Pons (tissue), 1 donor: ENCODE measurements at regions not wholly inside any gene's neighbourhood (a gene's known extent, or its start where the extent isn't known, plus 50 kb on each side); places are given as distances from the start of the nearest gene placed in this dataset.

Source experiments
- DNase-seq: peaks from one replicate; pipeline ENCODE4 v3.0.0-alpha.2; 2016; ENCODE audit warnings: low spot score

DNA sequence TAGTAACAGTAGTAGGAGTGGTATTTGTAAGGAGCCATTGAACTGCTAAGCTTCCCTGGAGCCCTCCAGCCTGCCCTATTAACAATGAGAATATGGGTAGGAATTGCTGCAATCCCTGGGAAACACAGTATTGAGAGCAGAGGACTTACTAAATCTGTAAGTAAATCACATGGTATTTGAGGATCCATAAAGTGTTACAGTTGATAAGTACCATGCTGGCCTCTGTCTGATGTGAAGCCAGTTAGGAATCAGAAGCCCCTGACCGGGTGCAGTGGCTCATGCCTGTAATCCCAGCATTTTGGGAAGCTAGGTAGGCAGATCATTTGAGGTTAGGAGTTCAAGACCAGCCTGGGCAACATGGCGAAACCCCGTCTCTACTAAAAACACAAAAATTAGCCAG lies 224.6 kb downstream of the C1D start:
- DNase-seq = no peak

DNA sequence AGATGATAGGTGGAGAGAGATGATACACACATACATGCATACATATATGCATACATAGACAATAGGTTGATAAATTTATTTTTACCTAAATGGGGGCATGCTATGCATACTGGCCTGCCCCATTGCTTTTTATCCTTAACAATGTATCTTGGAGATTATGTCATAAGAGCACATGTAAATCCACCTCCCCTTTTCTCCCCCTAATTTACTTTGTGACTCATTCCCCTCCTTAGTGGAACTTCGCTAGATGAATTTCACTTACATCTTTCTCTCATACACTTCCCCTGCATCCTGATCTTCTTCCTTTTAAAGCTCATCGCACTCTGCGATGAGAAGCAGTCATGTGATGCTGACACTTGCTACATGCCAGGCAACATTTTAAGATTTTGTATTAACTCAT lies 223.6 kb downstream of the C1D start:
- DNase-seq = no peak

DNA sequence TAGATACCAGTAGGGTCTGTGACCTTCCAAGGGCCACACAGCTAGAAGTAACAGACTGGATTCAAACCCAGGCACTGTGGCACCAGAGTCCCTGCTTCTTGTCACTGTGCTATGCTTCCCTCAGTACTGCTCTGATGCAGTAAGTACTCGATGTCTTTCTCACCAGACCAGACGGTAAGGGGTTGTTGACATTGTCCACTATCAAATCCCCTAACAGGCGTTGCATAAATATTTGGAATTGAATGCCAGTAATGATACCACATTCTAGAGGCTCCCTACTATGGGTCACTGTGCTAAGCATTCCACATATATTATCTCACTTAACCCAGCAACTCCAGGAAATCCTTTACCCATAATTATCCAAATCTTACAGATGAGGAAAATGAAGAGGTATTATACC lies 223.1 kb downstream of the C1D start:
- DNase-seq = no peak

DNA sequence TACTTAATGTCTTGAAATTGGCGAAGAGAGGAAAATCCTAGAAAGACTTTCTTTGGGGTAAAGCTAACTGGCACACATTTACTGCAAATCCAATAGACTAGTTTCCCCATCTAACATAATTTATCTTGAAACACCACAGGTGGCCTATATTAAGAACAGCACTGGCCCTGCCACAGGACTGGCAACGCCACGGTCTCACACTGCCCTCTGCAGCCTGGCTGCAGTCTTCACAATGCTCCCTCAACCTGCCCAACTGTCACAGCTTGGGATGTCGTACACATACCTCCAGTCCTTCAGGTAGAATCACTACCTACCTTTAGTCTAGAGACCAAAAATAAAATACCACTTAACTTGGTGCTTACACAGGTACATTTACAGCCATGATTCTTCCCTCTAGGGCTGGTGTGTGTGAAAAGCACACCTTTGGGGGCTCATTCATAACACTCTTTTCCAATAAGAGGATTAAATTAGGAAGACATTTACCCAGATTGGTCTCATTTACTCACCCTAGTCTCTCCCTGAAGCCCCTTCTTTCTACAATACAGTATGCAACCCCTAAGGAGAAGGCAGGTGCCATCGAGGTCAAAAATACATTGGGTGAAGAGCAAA lies 222.2 kb downstream of the C1D start:
- DNase-seq = peak; percentile 60

DNA sequence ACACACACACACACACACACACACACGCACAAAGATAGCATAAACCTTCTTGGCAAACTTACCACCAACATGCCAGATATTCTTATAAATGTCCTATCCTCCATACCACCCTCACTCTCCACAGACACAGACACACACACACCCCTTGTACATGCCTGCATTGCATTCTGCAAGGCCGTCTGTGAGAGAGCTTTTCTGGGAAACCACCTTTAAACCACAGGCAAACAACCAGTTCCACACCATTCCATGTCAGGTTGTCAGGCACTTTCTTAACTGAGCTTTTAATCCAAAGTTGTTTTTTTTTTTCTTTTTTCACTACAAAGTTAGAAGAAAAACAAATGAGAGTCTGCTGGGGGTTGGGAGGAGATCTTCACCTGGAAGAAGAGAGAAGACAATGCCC lies 221.1 kb downstream of the C1D start:
- no peak for DNase-seq

DNA sequence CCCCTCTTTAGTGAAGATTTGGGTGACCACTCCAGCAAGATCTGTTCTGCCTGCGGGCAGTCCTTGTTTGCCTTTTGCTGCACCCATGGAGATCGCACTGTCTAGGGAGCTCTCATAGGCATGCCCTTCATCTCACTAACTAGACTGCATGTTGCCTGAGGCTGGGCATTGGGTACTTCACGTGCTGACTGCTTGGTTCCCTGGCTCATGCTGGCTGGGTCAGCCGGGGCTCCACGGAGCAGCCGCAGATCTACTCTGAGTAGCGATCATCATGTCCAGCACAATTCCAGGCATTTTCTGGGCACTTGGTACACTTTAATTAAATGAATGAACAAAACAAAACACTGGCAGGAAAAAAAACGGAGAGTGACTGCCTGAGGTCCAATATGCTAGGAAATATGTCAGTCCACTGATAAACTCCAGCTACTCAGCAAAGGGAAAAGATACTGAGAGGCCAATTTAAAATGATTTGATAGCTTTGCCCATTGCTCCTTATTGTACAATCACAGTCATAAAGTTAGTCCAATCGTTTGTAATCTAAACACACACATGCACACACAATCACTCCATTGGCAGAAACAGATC lies 220.3 kb downstream of the C1D start:
- DNase-seq = no peak

DNA sequence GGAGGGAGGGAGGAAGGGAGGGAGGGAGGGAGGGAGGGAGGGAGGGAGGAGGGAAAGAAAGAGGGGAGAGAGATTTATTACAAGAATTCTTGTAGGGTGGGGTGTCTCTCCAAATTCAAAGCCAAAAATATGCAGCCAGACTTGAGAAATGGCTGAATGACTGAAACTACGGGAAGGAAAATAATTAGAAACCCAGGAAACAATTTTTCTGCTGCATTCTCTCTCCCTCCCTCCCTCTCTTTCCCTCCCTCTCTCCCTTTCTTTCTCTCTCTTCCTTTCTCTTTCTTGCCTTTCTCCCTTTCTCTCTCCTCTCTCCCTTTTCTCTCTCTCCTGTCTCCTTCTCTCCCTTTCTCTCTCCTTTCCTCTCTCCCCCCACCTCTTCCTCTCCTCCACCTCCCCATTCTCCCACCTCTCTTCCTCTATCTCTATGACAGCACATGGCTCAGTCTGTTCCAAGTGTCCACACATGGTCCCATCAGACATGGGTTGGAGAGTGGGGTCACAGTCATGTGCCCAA lies 218.7 kb downstream of the C1D start:
- DNase-seq = no peak

DNA sequence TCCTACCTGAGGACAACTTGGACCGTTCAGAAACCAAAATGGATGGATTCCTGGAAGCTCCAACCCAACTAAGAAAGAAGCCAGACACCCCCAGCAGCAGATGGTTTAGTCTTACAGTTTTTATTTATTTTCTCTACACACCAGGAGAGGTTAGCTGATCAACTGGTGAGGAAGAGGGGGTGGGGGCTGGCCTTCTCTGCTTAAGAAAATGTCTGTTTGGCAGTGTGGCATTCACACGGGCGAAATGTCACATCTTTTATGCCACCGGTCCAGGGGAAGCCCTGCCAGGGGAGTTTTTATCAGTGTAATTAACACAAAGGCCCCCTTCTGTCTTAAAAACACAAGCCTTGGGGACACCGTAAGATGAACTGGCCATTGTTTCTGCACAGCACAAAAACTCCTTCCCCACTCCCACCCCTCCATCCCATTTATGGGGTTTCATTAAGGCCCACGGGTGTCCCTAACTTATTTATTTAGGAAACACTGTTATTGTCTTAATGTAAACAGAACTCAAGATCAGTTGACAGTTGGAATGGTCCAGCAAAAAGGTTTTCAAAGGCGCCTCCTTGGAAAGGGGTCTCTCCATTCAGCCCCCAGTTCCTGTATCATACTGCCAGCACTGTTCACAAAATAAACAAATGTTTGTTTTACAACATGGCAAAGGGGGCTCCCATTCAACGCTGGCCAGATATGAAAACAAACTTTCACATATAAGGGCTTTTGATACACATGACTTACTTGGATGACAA lies 217.0 kb downstream of the C1D start:
- DNase-seq = peak; percentile 18

DNA sequence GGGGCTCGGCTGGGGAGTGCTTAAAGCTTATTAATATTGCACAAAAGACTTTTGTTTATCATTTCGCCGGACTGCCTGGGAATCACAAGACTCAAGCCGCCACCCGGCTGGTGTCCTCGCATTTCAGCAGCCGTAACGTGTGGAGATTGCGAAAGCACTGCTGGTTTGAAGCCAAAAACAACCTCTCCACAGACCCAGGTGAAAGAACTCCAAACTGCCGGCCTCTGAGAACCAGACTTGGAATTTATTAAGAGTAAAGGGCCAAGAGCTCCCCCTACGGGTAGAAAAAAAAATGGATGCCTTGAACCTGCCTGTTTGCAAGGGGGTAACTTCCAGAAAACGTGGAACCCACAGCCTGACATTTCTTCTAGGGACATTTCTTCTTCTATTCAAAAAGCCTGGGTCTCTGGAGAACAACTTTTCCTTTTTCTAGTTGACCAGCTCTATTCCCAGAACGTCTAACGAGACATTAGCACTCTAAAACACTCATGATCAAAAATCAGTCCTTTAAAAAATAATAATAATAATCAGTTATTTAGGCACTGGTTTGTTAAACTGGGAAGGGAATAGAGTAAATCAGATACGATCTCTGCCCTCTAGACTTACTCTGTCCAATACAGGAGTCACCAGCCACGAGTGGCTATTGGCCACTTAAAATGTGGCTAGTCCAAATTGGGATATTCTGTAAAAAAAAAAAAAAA lies 216.3 kb downstream of the C1D start:
- DNase-seq = peak; percentile 82

DNA sequence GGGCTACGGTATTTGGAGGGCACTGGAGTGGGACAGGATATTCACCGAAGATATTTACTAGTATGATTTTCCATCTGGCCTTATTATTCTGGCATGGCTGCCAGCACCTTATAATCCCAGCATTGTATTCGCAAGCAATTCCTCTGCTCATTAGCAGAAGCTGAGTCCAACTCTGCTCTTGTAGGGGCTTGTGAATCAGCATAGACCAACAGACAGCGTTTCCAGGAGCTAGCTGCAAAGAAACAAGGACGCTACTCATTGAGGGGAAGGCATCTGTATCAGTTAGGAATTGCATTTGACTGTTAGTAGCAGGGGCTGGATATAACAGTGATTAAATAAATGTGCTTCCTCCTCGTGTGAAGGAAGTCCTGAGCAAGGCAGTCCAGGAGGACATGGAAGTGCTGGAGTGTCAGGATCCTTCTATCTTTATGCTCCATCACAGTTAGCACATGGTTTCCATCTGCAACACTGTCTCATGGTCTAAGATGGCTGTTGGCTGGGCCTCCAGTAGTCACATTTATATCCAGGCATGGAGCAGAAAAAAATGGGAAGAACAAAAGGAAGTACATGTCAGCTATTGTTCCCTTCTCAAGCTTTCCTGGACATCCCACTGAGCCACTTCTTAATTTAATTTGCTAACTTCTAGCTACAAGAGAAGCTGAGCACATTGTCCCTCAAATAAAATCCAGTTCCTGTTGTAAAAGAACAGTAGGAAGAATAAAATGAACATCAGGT lies 214.1 kb downstream of the C1D start:
- peak; percentile 53 for DNase-seq

DNA sequence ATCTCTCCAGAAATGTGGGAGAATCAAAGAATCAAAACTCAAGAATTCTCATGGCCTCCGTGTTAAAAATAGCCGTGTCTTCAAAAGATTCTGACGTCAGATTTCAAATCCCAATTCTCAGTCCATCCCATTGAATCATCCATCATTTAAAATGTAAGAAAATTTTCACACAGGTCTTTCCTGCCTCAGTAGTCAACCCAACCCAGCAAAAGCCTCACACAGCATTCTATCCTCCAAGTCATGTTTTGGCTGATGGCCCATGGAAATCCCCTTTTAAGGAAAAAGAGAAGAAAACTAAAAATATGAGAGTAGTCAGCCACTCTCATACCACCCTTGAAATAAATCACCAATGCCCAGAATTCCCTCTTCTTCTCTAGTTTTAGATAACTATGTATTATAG lies 211.8 kb downstream of the C1D start:
- no peak for DNase-seq

DNA sequence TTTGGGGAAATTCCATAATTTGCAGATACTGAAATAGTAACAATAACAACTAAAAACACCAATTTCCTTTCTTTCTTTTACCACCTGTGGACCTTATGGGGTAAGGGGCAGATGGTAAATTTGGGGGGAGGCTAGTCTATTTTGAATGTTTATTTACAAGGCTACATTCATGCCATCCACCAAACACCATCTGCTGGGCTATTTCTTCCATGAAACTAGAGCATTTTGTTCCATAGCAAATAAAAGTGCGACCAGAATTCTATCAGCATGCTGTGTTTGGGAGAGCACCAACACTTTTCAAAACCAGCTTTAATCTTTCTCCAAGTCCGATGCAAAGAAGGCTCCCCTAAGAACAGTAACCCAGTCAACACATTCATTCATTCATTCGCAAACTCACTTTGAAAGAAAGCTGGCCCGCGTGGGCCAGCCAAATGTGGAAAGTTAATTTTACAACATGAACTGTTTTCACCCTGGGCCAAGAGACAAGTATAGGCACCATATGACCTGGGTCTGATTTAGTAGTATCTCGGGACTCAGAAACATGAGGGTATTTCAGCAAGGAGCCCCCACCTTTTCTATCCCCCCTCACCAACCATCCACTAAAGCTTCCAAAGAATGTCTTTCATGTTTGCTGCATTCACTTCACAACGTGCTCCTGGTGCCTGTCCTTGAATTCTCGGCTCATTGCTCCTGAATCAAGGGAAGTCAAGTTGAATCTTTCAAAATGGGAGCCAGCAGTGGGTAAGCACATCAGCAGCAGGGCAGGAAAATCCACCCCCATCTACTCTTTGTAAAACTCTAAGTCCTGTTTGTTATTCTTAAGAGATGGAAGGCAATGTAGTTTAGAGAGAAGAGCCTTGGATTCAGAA lies 210.6 kb downstream of the C1D start:
- peak; percentile 19 for DNase-seq

DNA sequence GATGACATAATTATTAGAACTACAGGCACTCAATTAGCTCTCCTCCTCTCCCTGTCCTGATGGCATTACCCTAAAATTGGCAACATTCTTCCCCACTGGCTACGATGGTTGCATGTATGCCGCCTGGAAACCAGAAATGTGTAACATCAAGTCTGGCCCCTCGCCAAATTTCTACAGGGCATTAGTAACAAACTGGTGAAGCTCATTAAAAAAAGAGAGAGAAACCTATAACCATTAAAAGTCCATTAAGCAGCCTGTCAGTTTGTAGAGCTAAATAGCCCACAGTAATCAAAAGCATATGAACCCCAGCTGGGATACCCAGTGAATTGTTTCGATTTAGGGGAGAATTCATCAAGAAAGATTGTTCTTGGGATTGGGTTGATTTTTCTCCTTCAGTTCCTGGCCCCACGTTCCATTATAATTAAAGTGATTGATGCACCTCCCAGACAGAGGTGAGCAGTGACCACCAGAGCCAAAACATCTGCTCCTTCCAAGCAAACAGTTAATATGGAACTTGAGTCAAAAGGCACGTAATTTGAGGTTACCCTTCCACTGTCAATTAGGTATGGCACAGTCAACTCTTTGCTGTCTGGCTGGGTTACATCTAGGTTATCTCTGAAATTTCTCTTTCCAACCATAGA lies 208.6 kb downstream of the C1D start:
- no peak for DNase-seq

DNA sequence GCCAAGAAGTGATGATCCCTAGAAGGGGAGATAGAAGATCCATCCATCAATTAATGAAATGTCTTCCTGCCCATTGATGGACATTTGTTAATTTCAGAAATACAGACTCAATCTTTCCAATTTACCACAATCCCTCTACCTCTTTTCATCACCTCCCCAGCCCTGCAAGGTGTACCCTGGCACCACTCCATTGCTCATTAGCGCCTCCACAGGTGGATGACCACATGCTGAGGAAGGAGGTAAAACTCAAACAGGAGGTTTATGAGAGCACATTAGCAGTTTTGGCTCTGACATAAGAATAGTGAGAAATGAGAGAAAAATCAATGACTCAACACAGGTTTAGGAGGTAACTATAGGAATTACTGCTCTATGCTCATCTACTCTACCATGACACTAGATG lies 208.0 kb downstream of the C1D start:
- DNase-seq = no peak

DNA sequence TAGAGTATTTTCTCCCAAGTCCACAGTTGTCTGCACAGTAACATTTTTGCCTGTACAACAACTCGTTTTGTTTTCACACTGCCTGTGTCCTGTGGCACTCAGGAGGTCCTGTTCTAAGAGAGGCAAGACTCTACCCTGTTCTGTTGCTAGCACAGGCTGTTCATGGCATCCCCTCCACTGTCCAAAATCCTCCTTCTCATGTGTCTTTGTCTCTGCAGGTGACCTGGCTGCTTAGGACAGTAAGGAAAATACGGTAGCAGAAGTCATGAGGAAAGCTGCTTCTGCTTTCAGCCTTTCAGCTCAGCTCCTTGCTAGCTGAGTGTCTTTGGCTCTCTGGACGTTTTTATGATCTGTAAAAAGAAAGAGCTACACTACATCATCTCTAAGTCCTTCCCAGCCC lies 205.9 kb downstream of the C1D start:
- DNase-seq = no peak

DNA sequence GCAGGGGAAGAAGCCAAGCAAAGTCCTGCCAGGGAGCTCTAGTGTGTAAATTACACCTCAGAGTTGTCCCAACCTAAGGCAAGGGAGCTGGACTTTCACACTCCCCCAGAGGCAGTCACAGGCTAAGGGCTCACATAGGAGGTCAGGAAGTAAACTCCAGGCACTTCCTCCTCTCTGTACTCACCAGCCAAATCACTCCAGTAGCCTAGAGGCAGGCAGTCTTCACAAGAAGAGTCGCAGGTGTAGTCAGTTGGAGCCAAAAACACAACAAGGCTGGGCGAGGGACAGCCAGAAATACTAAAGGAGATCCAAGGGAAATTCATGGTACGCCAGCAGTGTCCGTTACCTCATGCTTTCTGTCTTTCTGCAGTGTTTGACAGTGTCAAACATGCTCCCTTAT lies 205.0 kb downstream of the C1D start:
- no peak for DNase-seq

DNA sequence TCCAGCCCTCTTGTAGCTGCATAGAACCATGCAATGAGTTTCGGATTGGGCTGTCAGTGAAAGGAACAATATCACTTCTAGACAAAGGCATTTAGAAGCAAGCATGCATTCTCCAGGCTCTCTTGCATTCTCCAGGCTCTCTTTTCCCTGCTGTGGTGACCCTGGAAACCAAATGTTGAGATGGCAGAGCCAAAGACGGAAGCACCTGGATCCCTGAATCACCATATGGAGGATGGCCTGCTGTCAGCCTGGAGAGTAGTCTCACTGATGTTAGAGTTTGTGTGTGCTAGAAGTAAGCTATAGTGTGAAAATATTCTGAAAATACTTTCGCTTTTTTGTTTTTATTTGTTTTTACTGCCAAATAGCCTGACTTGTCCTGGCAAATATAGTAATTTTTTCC lies 203.9 kb downstream of the C1D start:
- DNase-seq = no peak

DNA sequence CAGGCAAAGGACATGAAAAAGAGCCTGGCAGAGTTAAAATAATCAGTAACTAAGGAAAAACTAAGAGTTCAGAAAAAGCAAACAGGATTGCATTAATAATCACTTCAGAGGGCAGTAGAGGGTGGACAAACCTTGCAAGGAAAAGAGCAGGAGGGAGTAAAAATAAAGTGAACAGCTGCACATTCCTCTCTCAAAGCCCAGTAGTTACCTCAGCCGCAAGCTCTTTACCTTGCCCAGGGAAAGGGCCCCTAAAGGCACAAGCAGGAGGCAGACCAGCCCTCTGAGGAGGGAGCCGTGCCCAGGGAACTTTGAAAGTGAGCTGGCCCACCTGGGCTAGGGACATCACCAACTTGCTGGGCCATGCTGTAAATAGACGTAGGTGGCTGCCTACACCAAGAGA lies 196.9 kb downstream of the C1D start:
- DNase-seq = no peak

DNA sequence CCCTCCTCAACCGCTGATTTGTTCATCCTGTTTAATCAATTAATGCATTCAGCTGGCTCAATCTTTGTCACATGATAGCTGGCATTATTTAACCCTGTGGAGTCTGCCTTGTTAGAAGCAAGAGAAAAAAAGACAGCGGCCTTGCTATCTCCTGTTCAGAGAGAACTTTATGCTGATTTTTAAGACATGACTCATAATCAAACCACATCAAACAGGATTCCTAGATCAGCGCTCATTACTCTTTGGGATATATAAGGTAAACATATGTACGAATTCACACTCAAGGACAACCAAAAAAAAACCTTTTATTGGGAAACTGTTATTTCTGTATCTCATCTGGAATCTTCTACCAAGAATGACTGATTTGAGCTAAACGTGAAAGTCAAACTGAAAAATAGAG lies 195.1 kb downstream of the C1D start:
- DNase-seq = no peak

DNA sequence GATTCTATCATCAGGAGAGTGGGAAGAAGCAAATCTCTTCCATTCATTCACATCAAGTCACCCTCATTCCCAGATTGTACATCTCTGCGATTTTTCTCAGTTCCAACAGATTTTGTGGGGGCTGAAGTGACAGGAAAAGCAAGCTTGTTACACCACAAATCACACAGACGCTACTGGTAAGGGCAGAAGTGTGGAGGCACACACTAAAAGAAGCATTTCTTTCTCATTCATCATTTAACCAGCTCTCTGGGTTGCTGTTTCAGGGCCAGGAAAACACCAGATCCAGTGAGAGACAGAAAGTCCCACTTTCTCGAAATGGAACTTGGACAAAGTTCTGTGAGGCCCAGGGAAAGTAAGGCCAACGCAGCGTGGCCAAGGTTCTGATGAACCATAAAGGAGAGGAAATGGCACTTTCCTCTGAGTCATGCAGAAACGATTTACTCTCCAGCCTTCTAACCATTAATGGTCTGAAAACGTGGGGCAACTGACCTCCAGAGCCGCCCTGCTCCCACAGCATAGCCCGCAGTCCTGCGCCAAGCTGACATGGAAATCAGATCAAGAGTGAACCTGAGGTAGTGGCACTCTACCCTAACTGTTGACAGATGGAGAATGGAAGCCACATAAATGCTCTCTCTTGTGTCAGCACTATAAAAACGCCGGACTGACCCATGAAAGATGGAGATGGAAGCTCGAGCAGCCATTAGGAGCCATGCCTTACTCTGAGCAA lies 191.0 kb downstream of the C1D start:
- DNase-seq = no peak
